Keratinocyte (primary cell): ENCODE measurements at regions not wholly inside any gene's neighbourhood (a gene's known extent, or its start where the extent isn't known, plus 50 kb on each side); places are given as distances from the start of the nearest gene placed in this dataset.

Experiments
- DNase-seq: peaks from one replicate; pipeline ENCODE4 v3.0.0-alpha.2; 2011; ENCODE audit warnings: low read depth, missing footprints, low spot score
- FAIRE-seq: peaks from 2 replicates; lab custom pipeline; 2011; peaks lifted over from hg19 to GRCh38; lab: Jason Lieb, UNC
- H2AFZ ChIP-seq: 2 replicates; pipeline ENCODE4 v1.6.0; 2012; ENCODE audit warnings: low read length, control low read depth, inconsistent platforms; ENCODE audit not compliant: control insufficient read depth
- H3K27ac ChIP-seq: 2 replicates; pipeline ENCODE4 v1.5.1; 2011; ENCODE audit warnings: low read length; ENCODE audit not compliant: control insufficient read depth, insufficient read depth
- H3K27me3 ChIP-seq: 3 replicates; pipeline ENCODE4 v1.6.0; 2011; ENCODE audit warnings: low read length; ENCODE audit not compliant: control insufficient read depth, insufficient read depth; ENCODE audit errors: extremely low read depth
- H3K36me3 ChIP-seq, 2 experiments: 2 replicates in 1 of 2; 3 replicates in 1 of 2; pipeline ENCODE4 v1.5.1; 2011; ENCODE audit warnings: low read length in 2 of 2, mild to moderate bottlenecking in 1 of 2; ENCODE audit not compliant: control insufficient read depth in 2 of 2, insufficient read depth in 2 of 2; ENCODE audit errors: extremely low read depth in 1 of 2
- H3K4me1 ChIP-seq: 3 replicates; pipeline ENCODE4 v1.5.1; 2011; ENCODE audit warnings: low read length; ENCODE audit not compliant: control insufficient read depth, insufficient read depth; ENCODE audit errors: extremely low read depth
- H3K4me2 ChIP-seq: 3 replicates; pipeline ENCODE4 v1.6.0; 2011; ENCODE audit warnings: low read depth, low read length; ENCODE audit not compliant: control insufficient read depth, insufficient read depth; ENCODE audit errors: extremely low read depth
- H3K4me3 ChIP-seq, 3 experiments: fragments of 200-600 bp in 1 of 3; sonication (generic) in 1 of 3; 2 replicates in 2 of 3; 3 replicates in 1 of 3; pipeline ENCODE4 v1.5.1; 2011 to 2016; ENCODE audit warnings: low read length in 3 of 3, mild to moderate bottlenecking in 3 of 3, control low read depth in 2 of 3, inconsistent platforms in 1 of 3, low read depth in 1 of 3, mixed read lengths in 1 of 3, mixed run types in 1 of 3, moderate library complexity in 1 of 3; ENCODE audit not compliant: control insufficient read depth in 2 of 3, insufficient read depth in 2 of 3; ENCODE audit errors: extremely low read depth in 1 of 3
- H3K79me2 ChIP-seq: 2 replicates; pipeline ENCODE4 v1.6.0; 2012; ENCODE audit warnings: low read length; ENCODE audit not compliant: control insufficient read depth, insufficient read depth
- H3K9ac ChIP-seq: 3 replicates; pipeline ENCODE4 v1.6.0; 2011; ENCODE audit warnings: low read length; ENCODE audit not compliant: control insufficient read depth, insufficient read depth; ENCODE audit errors: extremely low read depth
- H3K9me1 ChIP-seq: 3 replicates; pipeline ENCODE4 v1.6.0; 2011; ENCODE audit warnings: low read length; ENCODE audit not compliant: control insufficient read depth, insufficient read depth; ENCODE audit errors: extremely low read depth
- H3K9me3 ChIP-seq: 2 replicates; pipeline ENCODE4 v1.5.1; 2012; ENCODE audit warnings: low read depth, low read length; ENCODE audit not compliant: control insufficient read depth
- H4K20me1 ChIP-seq: 3 replicates; pipeline ENCODE4 v1.6.0; 2011; ENCODE audit warnings: low read length; ENCODE audit not compliant: control insufficient read depth, insufficient read depth; ENCODE audit errors: extremely low read depth
- CTCF ChIP-seq, 3 experiments: IDR thresholded peaks in 1 of 3; conservative IDR thresholded peaks in 1 of 3; optimal IDR thresholded peaks in 1 of 3; 2 replicates in 2 of 3; 3 replicates in 1 of 3; pipeline versions ENCODE3 to v1.5.1; 2011; ENCODE audit warnings: low read length in 3 of 3, mild to moderate bottlenecking in 3 of 3, moderate library complexity in 2 of 3, control low read depth in 1 of 3, inconsistent platforms in 1 of 3; ENCODE audit not compliant: insufficient read depth in 2 of 3; ENCODE audit errors: extremely low read depth in 1 of 3
- EZH2 ChIP-seq: IDR thresholded peaks from one replicate; pipeline ENCODE4 v1.6.1; 2012; ENCODE audit warnings: inconsistent platforms, mild to moderate bottlenecking, low read length, moderate library complexity
- dilution Hi-C: fragments of 300-500 bp; cut with MboI; formaldehyde crosslinking; loops from one replicate; pipeline ENCODE4 v1.7.0; 2020; ENCODE audit warnings: low sequenced_read_pairs; ENCODE audit not compliant: extremely low pct_ligation_motif_present

GRCh38 chr7:55296070-55296469, 69.1 kb upstream of the LANCL2 start:
- Histone ChIP-seq H3K4me2 (no peak overlapping the region), H2AFZ (no peak overlapping the region), H3K79me2 (no peaks in the 10 kb centered on the region), H3K27ac (no peak overlapping the region), H3K4me1 (no peaks in the 10 kb centered on the region), H3K4me3 (no peak overlapping the region), H3K9me1 (no peaks in the 10 kb centered on the region), H3K27me3 (peaks cover 3% of the 10 kb centered on the region), H3K9ac (no peak overlapping the region), H3K36me3 (no peaks in the 10 kb centered on the region), H3K9me3 (no peaks in the 10 kb centered on the region), H4K20me1 (no peaks in the 10 kb centered on the region)
- no peak for FAIRE-seq
- dilution Hi-C loops = loop anchor here (25.0 kb wide), 1 partner anchor 116 kb away; no protein-coding TSS in a partner anchor
- DNase-seq = no peak
- TF ChIP-seq CTCF (optimal IDR thresholded peaks at IDR 0.05 in 1 of 3, IDR thresholded peaks at IDR 0.05 in 1 of 3, conservative IDR thresholded peaks at IDR 0.05 in 1 of 3; ENCODE audit: extremely low read depth in 1 of 3, insufficient read depth in 2 of 3, low read length in 3 of 3) = no peak

GRCh38 chr7:55299273-55299967, 65.7 kb upstream of the LANCL2 start:
- no peak for DNase-seq
- Histone ChIP-seq H3K9me3 (no peaks in the 10 kb centered on the region), H3K27ac (no peak overlapping the region), H4K20me1 (no peaks in the 10 kb centered on the region), H3K4me1 (no peaks in the 10 kb centered on the region), H3K9ac (no peak overlapping the region), H3K36me3 (no peaks in the 10 kb centered on the region), H2AFZ (no peak overlapping the region), H3K79me2 (no peaks in the 10 kb centered on the region), H3K4me2 (no peak overlapping the region), H3K4me3 (no peak overlapping the region), H3K9me1 (no peaks in the 10 kb centered on the region), H3K27me3 (peaks cover 8% of the 10 kb centered on the region)
- dilution Hi-C loops = loop anchor here (25.0 kb wide), 1 partner anchor 113 kb away; no protein-coding TSS in a partner anchor
- TF ChIP-seq CTCF (optimal IDR thresholded peaks at IDR 0.05 in 1 of 3, IDR thresholded peaks at IDR 0.05 in 1 of 3, conservative IDR thresholded peaks at IDR 0.05 in 1 of 3; ENCODE audit: extremely low read depth in 1 of 3, insufficient read depth in 2 of 3, low read length in 3 of 3) (no peak), EZH2 (no peak)
- FAIRE-seq = no peak
